GM12878 (cell line): ENCODE measurements at regions not wholly inside any gene's neighbourhood (a gene's known extent, or its start where the extent isn't known, plus 50 kb on each side); places are given as distances from the start of the nearest gene placed in this dataset.

Source experiments
- ATAC-seq: fragments of 200-7000 bp; cut with Tn5 transposase; 3 replicates; pipeline ENCODE4 v1.9.1; 2020; ENCODE audit warnings: mild to moderate bottlenecking, moderate library complexity
- BruUV-seq: library from RNA; stranded (reverse); fragments of 400-500 nt; replicated peaks from 2 replicates; lab custom pipeline; 2021; lab: Mats Ljungman, UMichigan
- CTCF ChIA-PET: fragments of 300-600 bp; sonication (Branson Sonifier 250); formaldehyde crosslinking; extraction: SDS; loops from one replicate; lab custom pipeline; 2021; ENCODE audit warnings: inconsistent platforms; lab: Yijun Ruan, JAX
- POLR2A ChIA-PET: fragments of 350-600 bp; formaldehyde crosslinking; extraction: SDS; loops from one replicate; lab custom pipeline; 2021; ENCODE audit warnings: inconsistent platforms; lab: Charles Lee
- RAD21 ChIA-PET: fragments of 300-600 bp; sonication (Branson Sonifier 250); formaldehyde crosslinking; loops from one replicate; lab custom pipeline; 2023; ENCODE audit warnings: antibody characterized with exemption; ENCODE audit not compliant: unreplicated experiment; lab: Charles Lee
- SMC1A ChIA-PET: fragments of 300-600 bp; sonication (Branson Sonifier 250); formaldehyde crosslinking; loops from one replicate; lab custom pipeline; 2023; ENCODE audit not compliant: unreplicated experiment, uncharacterized antibody; lab: Charles Lee
- DNase-seq: peaks from one replicate; pipeline ENCODE4 v3.0.0-alpha.2; 2011; ENCODE audit warnings: low read depth, low spot score
- FAIRE-seq: peaks from 3 replicates; lab custom pipeline; 2011; peaks lifted over from hg19 to GRCh38; lab: Jason Lieb, UNC
- H2AFZ ChIP-seq: 2 replicates; pipeline ENCODE4 v1.6.0; 2011; ENCODE audit warnings: low read depth, low read length, control low read depth; ENCODE audit not compliant: control insufficient read depth
- H3K27ac ChIP-seq: 2 replicates; pipeline ENCODE4 v1.5.1; 2011; ENCODE audit warnings: control low read depth; ENCODE audit not compliant: control insufficient read depth, insufficient read depth
- H3K27me3 ChIP-seq, 2 experiments: replicated peaks in 1 of 2; 2 replicates each; pipeline versions ENCODE4 v1.6.0 to v1.6.1; 2011; ENCODE audit warnings: low read length in 1 of 2; ENCODE audit not compliant: control insufficient read depth in 2 of 2, insufficient read depth in 2 of 2
- H3K36me3 ChIP-seq, 2 experiments: 2 replicates each; pipeline ENCODE4 v1.5.1; 2011; ENCODE audit warnings: low read length in 1 of 2; ENCODE audit not compliant: control insufficient read depth in 2 of 2, insufficient read depth in 2 of 2
- H3K4me1 ChIP-seq: 2 replicates; pipeline ENCODE4 v1.6.1; 2011; ENCODE audit warnings: mild to moderate bottlenecking, low read length, moderate library complexity, mixed read lengths; ENCODE audit not compliant: control insufficient read depth, insufficient read depth
- H3K4me2 ChIP-seq: 2 replicates; pipeline ENCODE4 v1.6.0; 2011; ENCODE audit warnings: control low read depth; ENCODE audit not compliant: control insufficient read depth, insufficient read depth
- H3K4me3 ChIP-seq: fragments of 200-600 bp; sonication (generic); 2 replicates; pipeline ENCODE4 v1.5.1; 2016
- H3K79me2 ChIP-seq: 2 replicates; pipeline ENCODE4 v1.6.0; 2011; ENCODE audit warnings: low read length; ENCODE audit not compliant: control insufficient read depth, insufficient read depth
- H3K9ac ChIP-seq: 2 replicates; pipeline ENCODE4 v1.8.0; 2011; ENCODE audit warnings: low read length, control low read depth, mixed read lengths; ENCODE audit not compliant: control insufficient read depth, insufficient read depth
- H3K9me3 ChIP-seq: replicated peaks from 3 replicates; pipeline ENCODE4 v1.5.1; 2011; ENCODE audit warnings: mild to moderate bottlenecking, low read length; ENCODE audit not compliant: control insufficient read depth, insufficient read depth
- H4K20me1 ChIP-seq: 2 replicates; pipeline ENCODE4 v1.6.0; 2011; ENCODE audit not compliant: control insufficient read depth, insufficient read depth
- BCLAF1 ChIP-seq: fragments of 450-650 bp; IDR thresholded peaks from 2 replicates; pipeline ENCODE4 v1.6.1; 2017; ENCODE audit warnings: antibody characterized with exemption, mild to moderate bottlenecking, moderate library complexity
- CEBPZ ChIP-seq: fragments of 150-350 bp; IDR thresholded peaks from 2 replicates; pipeline ENCODE4 v1.6.1; 2016; ENCODE audit warnings: low read depth, low read length
- CTCF ChIP-seq, 3 experiments: IDR thresholded peaks in 2 of 3; conservative IDR thresholded peaks in 1 of 3; 2 replicates each; pipeline ENCODE4 v1.5.1; 2011; ENCODE audit warnings: low read depth in 3 of 3, low read length in 3 of 3, mild to moderate bottlenecking in 3 of 3, control low read depth in 2 of 3, moderate library complexity in 2 of 3, inconsistent platforms in 1 of 3, mixed read lengths in 1 of 3; ENCODE audit not compliant: control insufficient read depth in 2 of 3, insufficient read depth in 1 of 3; ENCODE audit errors: extremely low read depth in 1 of 3
- CUX1 ChIP-seq: IDR thresholded peaks from 2 replicates; pipeline ENCODE4 v1.6.1; 2012; ENCODE audit warnings: improper control_type of control experiment, low read depth, low read length; ENCODE audit not compliant: insufficient replicate concordance
- MTA2 ChIP-seq: fragments of 450-650 bp; IDR thresholded peaks from 2 replicates; pipeline ENCODE4 v1.6.1; 2016; ENCODE audit warnings: low read depth, mild to moderate bottlenecking, moderate library complexity
- NFYA ChIP-seq: IDR thresholded peaks from 2 replicates; pipeline ENCODE4 v1.6.1; 2011; ENCODE audit warnings: low read depth, mild to moderate bottlenecking, low read length, improper control_type of control experiment, borderline replicate concordance
- RB1 ChIP-seq: fragments of 450-650 bp; formaldehyde crosslinking; IDR thresholded peaks from 2 replicates; pipeline ENCODE4 v1.6.1; 2017; ENCODE audit warnings: mild to moderate bottlenecking, borderline replicate concordance
- WGBS: methylation state at CpG from one replicate; pipeline ENCODE4 v1.1.6; 2016; ENCODE audit warnings: low lambda C conversion rate; ENCODE audit not compliant: insufficient replicate concordance, insufficient coverage; ENCODE audit errors: missing lambda C conversion rate; 5-methylcytosine and 5-hydroxymethylcytosine counted together
- in situ Hi-C: fragments of 300-500 bp; cut with MboI; formaldehyde crosslinking; loops from 9 replicates; pipeline ENCODE4 v1.14.3; 2018; ENCODE audit warnings: mixed read lengths
- intact Hi-C: fragments of 100-400 bp; cut with micrococcal nuclease; formaldehyde crosslinking; loops from one replicate; pipeline ENCODE4 v1.14.2; 2022; ENCODE audit not compliant: unreplicated experiment

- TF ChIP-seq CEBPZ, result no peak
- no peak for TF ChIP-seq RB1
Measured at GRCh38 chr7:69169386-69169785, 428.9 kb upstream of the AUTS2 start (continued).

GRCh38 chr7:69172357-69173077 is 425.8 kb upstream of the AUTS2 start:
- 25% methylated on average over 10 of the region's 10 CpGs for WGBS
- FAIRE-seq (no peak), DNase-seq (no peak), ATAC-seq (no peak)
- H4K20me1 ChIP-seq, result no peaks in the 10 kb centered on the region
- H3K9ac ChIP-seq, result no peak overlapping the region
- no peaks in the 10 kb centered on the region for H3K36me3 ChIP-seq
- no peaks in the 10 kb centered on the region; a peak in 1 of 4 replicates for H3K27me3 ChIP-seq
- no peaks in the 10 kb centered on the region for H3K4me1 ChIP-seq
- BruUV-seq, result no TSS peak
- H2AFZ ChIP-seq, result no peak overlapping the region
- ChIA-PET POLR2A (no interaction called here), CTCF (no interaction called here), RAD21 (no interaction called here), SMC1A (no interaction called here)
- H3K27ac ChIP-seq, result no peak overlapping the region
- H3K4me2 ChIP-seq, result no peak overlapping the region
- intact Hi-C loops, result no loop called here
- no peaks in the 10 kb centered on the region for H3K79me2 ChIP-seq
- in situ Hi-C loops, result no loop called here
- no peak overlapping the region for H3K4me3 ChIP-seq
- no peaks in the 10 kb centered on the region; the same call in 2 of the 3 replicates for H3K9me3 ChIP-seq
- TF ChIP-seq MTA2 (no peak), BCLAF1 (no peak), NFYA (no peak), CUX1 (no peak), CTCF (IDR thresholded peaks at IDR 0.05 in 2 of 3, conservative IDR thresholded peaks at IDR 0.05 in 1 of 3; ENCODE audit: control insufficient read depth in 2 of 3, extremely low read depth in 1 of 3, insufficient read depth in 1 of 3, low read depth in 3 of 3, low read length in 3 of 3) (no peak)
